ENCODE measurements at regions not wholly inside any gene's neighbourhood (a gene's known extent, or its start where the extent isn't known, plus 50 kb on each side); places are given as distances from the start of the nearest gene placed in this dataset.

DNA sequence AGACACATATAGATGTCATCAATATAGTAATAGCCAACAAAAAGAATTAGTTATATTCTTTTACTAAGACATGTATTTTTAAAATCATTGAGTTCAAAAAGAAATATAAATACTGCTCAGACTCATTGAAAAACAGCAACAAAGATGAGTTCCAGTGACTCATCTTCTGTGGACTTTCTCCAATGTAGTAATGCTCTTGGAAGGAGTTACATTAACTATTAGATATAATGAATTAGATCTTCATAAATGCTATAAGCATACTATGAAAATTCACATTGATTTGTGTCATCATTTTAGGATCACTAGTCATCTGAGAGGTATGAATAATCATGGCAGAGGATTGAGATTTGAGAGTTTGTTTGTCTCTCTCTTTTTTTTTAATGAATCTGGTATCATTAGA lies 547.8 kb upstream of the PCDH7 start:
- no peak for TF ChIP-seq ZNF792 (tag by site-specific recombination; IDR thresholded peaks at IDR 0.05)
- TF ChIP-seq, protein P1, sequence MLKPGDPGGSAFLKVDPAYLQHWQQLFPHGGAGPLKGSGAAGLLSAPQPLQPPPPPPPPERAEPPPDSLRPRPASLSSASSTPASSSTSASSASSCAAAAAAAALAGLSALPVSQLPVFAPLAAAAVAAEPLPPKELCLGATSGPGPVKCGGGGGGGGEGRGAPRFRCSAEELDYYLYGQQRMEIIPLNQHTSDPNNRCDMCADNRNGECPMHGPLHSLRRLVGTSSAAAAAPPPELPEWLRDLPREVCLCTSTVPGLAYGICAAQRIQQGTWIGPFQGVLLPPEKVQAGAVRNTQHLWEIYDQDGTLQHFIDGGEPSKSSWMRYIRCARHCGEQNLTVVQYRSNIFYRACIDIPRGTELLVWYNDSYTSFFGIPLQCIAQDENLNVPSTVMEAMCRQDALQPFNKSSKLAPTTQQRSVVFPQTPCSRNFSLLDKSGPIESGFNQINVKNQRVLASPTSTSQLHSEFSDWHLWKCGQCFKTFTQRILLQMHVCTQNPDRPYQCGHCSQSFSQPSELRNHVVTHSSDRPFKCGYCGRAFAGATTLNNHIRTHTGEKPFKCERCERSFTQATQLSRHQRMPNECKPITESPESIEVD (tag by site-specific recombination; IDR thresholded peaks at IDR 0.05): no peak
- no peak for TF ChIP-seq CTCF (tag by site-specific recombination; IDR thresholded peaks at IDR 0.05)
- no peak for TF ChIP-seq ZFP37 (tag by site-specific recombination; IDR thresholded peaks at IDR 0.05)
- no peak for TF ChIP-seq ZFP69B (tag by site-specific recombination; IDR thresholded peaks at IDR 0.05)
- no peak for TF ChIP-seq PRDM4 (tag by site-specific recombination; IDR thresholded peaks at IDR 0.05)
- no peak for TF ChIP-seq ZBTB7A (tag by site-specific recombination; IDR thresholded peaks at IDR 0.05; ENCODE audit: low read depth)
- TF ChIP-seq GLI4 (tag by site-specific recombination; IDR thresholded peaks at IDR 0.05): no peak
- no peak for TF ChIP-seq ZNF24 (tag by site-specific recombination; IDR thresholded peaks at IDR 0.05)
- TF ChIP-seq ZNF670 (tag by site-specific recombination; IDR thresholded peaks at IDR 0.05; ENCODE audit: low read depth): no peak
- TF ChIP-seq ZNF530 (tag by site-specific recombination; IDR thresholded peaks at IDR 0.05; ENCODE audit: low read depth): no peak
- TF ChIP-seq ZNF423 (tag by site-specific recombination; IDR thresholded peaks at IDR 0.05): no peak
- no peak for TF ChIP-seq MEIS1 (CRISPR knock-in tag; IDR thresholded peaks at IDR 0.05; ENCODE audit: borderline replicate concordance)
- TF ChIP-seq ZNF354C (tag by site-specific recombination; IDR thresholded peaks at IDR 0.05; ENCODE audit: borderline replicate concordance, low read depth): no peak
